B cell (primary cell): ENCODE measurements at regions not wholly inside any gene's neighbourhood (a gene's known extent, or its start where the extent isn't known, plus 50 kb on each side); places are given as distances from the start of the nearest gene placed in this dataset.

Experiments used
- ATAC-seq: fragments of 200-7000 bp; cut with Tn5 transposase; one replicate; pipeline ENCODE4 v1.10.0; 2021; ENCODE audit warnings: low read depth, mild to moderate bottlenecking, moderate number of reproducible peaks, moderate library complexity
- CTCF ChIA-PET: fragments of 350-600 bp; sonication (Branson Sonifier 250); formaldehyde crosslinking; loops from one replicate; lab custom pipeline; 2021; ENCODE audit warnings: antibody characterized with exemption, inconsistent platforms; lab: Charles Lee
- POLR2A ChIA-PET: fragments of 350-600 bp; sonication (Branson Sonifier 250); formaldehyde crosslinking; loops from one replicate; lab custom pipeline; 2021; ENCODE audit warnings: antibody characterized with exemption; lab: Charles Lee
- DNase-seq: peaks from one replicate; pipeline ENCODE4 v3.0.0; 2013
- H2AFZ ChIP-seq: 2 replicates; pipeline ENCODE4 v1.6.1; 2012; ENCODE audit warnings: mild to moderate bottlenecking, low read depth, low read length; ENCODE audit not compliant: insufficient read depth, poor library complexity, severe bottlenecking
- H3K27ac ChIP-seq, 2 donors: 1 replicate in 1 of 2; 2 replicates in 1 of 2; pipeline ENCODE4 v1.5.1; 2012 to 2013; ENCODE audit warnings: low read length in 2 of 2, mild to moderate bottlenecking in 2 of 2, moderate library complexity in 1 of 2
- H3K27me3 ChIP-seq, 4 experiments: fragments of 200-600 bp in 1 of 4; sonication (generic) in 1 of 4; replicated peaks in 1 of 4; 1 replicate in 2 of 4; 2 replicates in 2 of 4; pipeline versions ENCODE4 v1.6.1 to v1.7.0; 2013 to 2016; ENCODE audit warnings: low read length in 3 of 4, mild to moderate bottlenecking in 2 of 4, mixed read lengths in 1 of 4, moderate library complexity in 1 of 4; ENCODE audit not compliant: insufficient read depth in 4 of 4, control insufficient read depth in 3 of 4; ENCODE audit errors: control extremely low read depth in 1 of 4
- H3K36me3 ChIP-seq, 2 experiments: replicated peaks in 1 of 2; 1 replicate in 1 of 2; 2 replicates in 1 of 2; pipeline versions ENCODE4 v1.6.1 to v1.7.1; 2013; ENCODE audit warnings: low read length in 1 of 2; ENCODE audit not compliant: insufficient read depth in 2 of 2, control insufficient read depth in 1 of 2; ENCODE audit errors: control extremely low read depth in 1 of 2, extremely low read depth in 1 of 2
- H3K4me1 ChIP-seq, 2 donors: fragments of 200-600 bp in 1 of 2; sonication (generic) in 1 of 2; 1 replicate in 1 of 2; 2 replicates in 1 of 2; pipeline versions ENCODE4 v1.5.1 to v1.6.1; 2013 to 2017; ENCODE audit warnings: low read length in 2 of 2; ENCODE audit not compliant: control insufficient read depth in 2 of 2, insufficient read depth in 2 of 2
- H3K4me2 ChIP-seq: replicated peaks from 2 replicates; pipeline ENCODE3; 2012; ENCODE audit warnings: mild to moderate bottlenecking, low read depth, low read length; ENCODE audit not compliant: poor library complexity, severe bottlenecking
- H3K4me3 ChIP-seq, 5 experiments: fragments of 200-600 bp in 1 of 5; sonication (generic) in 1 of 5; 1 replicate in 3 of 5; 2 replicates in 2 of 5; pipeline versions ENCODE4 v1.5.1 to v1.7.0; 2011 to 2016; ENCODE audit warnings: low read length in 4 of 5, mild to moderate bottlenecking in 4 of 5, low read depth in 2 of 5, control low read depth in 1 of 5, moderate library complexity in 1 of 5; ENCODE audit not compliant: insufficient read depth in 1 of 5; ENCODE audit errors: control extremely low read depth in 1 of 5, extremely low read depth in 1 of 5
- H3K79me2 ChIP-seq: fragments of 200-600 bp; sonication (generic); one replicate; pipeline ENCODE4 v1.6.0; 2016; ENCODE audit warnings: low read length; ENCODE audit not compliant: control insufficient read depth, insufficient read depth
- H3K9ac ChIP-seq: fragments of 200-600 bp; sonication (generic); 2 replicates; pipeline ENCODE4 v1.6.1; 2017; ENCODE audit warnings: mild to moderate bottlenecking, low read length, moderate library complexity
- H3K9me3 ChIP-seq, 3 donors: one replicate each; pipeline versions ENCODE4 v1.6.1 to v1.7.1; 2013; ENCODE audit warnings: low read length in 2 of 3; ENCODE audit not compliant: control insufficient read depth in 2 of 3, insufficient read depth in 1 of 3; ENCODE audit errors: control extremely low read depth in 1 of 3
- H4K20me1 ChIP-seq: 2 replicates; pipeline ENCODE4 v1.6.0; 2012; ENCODE audit warnings: mild to moderate bottlenecking, low read length; ENCODE audit not compliant: insufficient read depth, control insufficient read depth, poor library complexity, severe bottlenecking
- H3K27ac Mint-ChIP-seq: one replicate; pipeline ENCODE4 v1.8.0; 2021; ENCODE audit warnings: mixed read lengths
- H3K27me3 Mint-ChIP-seq: one replicate; pipeline ENCODE4 v1.8.0; 2021; ENCODE audit warnings: mixed read lengths
- H3K4me1 Mint-ChIP-seq: one replicate; pipeline ENCODE4 v1.8.0; 2021; ENCODE audit warnings: mixed read lengths
- H3K4me3 Mint-ChIP-seq: one replicate; pipeline ENCODE4 v1.8.0; 2021; ENCODE audit warnings: mixed read lengths
- H3K9me3 Mint-ChIP-seq: one replicate; pipeline ENCODE4 v1.8.0; 2022; ENCODE audit warnings: mixed read lengths; ENCODE audit not compliant: insufficient read depth
- EZH2 ChIP-seq: IDR thresholded peaks from 2 replicates; pipeline ENCODE4 v1.6.1; 2012; ENCODE audit warnings: borderline replicate concordance, low read depth, mild to moderate bottlenecking, moderate library complexity, low read length; ENCODE audit not compliant: insufficient read depth, poor library complexity, severe bottlenecking
- WGBS: methylation state at CpG from one replicate; pipeline ENCODE4 v1.1.5; 2013; ENCODE audit warnings: missing lambda C conversion rate; ENCODE audit not compliant: insufficient coverage; 5-methylcytosine and 5-hydroxymethylcytosine counted together
- intact Hi-C: fragments of 100-400 bp; cut with micrococcal nuclease; formaldehyde crosslinking; loops from one replicate; pipeline ENCODE4 v1.10.0; 2022
- TF ChIP-seq, protein P1 (sequence below): fragments of 200-600 bp; IDR thresholded peaks from one replicate; pipeline ENCODE4 v1.8.0; 2022; ENCODE audit warnings: antibody characterized with exemption, mild to moderate bottlenecking

DNA sequence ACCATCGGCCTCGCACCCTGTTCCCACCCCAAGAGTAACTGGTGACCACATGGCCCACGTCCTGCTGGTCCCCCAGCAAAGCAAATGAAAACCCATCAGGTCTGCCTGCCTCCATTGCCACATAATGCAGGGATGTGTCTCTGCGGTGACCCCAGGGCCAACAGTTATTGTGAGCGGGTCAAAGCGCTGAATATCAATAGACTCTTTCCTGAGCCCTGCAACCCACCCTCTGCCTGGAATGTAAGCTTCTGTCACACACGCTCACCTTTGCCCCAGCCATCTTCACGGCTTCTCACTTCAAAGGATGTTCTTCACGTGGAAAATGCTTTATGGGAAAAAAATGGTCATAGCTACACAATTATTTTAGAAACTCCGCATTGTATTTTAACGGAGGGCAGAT, 63.9 kb downstream of the FZD10 start:
- Histone ChIP-seq H3K27me3 (no peaks in the 10 kb centered on the region), H3K36me3 (no peaks in the 10 kb centered on the region), H3K4me2 (no peak overlapping the region), H3K9me3 (peaks cover 0 to 28% (median 0%) of the 10 kb centered on the region in 3 donors), H3K9ac (no peak overlapping the region), H3K4me1 (no peaks in the 10 kb centered on the region), H3K4me3 (no peak overlapping the region), H3K79me2 (no peaks in the 10 kb centered on the region), H3K27ac (no peak overlapping the region), H2AFZ (no peak overlapping the region), H4K20me1 (no peaks in the 10 kb centered on the region)
- Mint-ChIP-seq H3K27me3 (no peaks in the 10 kb centered on the region), H3K4me3 (no peak overlapping the region), H3K27ac (no peak overlapping the region), H3K9me3 (peaks cover 3% of the 10 kb centered on the region), H3K4me1 (no peaks in the 10 kb centered on the region)
- ChIA-PET CTCF (no interaction called here), POLR2A (no interaction called here)
- TF ChIP-seq, protein P1, sequence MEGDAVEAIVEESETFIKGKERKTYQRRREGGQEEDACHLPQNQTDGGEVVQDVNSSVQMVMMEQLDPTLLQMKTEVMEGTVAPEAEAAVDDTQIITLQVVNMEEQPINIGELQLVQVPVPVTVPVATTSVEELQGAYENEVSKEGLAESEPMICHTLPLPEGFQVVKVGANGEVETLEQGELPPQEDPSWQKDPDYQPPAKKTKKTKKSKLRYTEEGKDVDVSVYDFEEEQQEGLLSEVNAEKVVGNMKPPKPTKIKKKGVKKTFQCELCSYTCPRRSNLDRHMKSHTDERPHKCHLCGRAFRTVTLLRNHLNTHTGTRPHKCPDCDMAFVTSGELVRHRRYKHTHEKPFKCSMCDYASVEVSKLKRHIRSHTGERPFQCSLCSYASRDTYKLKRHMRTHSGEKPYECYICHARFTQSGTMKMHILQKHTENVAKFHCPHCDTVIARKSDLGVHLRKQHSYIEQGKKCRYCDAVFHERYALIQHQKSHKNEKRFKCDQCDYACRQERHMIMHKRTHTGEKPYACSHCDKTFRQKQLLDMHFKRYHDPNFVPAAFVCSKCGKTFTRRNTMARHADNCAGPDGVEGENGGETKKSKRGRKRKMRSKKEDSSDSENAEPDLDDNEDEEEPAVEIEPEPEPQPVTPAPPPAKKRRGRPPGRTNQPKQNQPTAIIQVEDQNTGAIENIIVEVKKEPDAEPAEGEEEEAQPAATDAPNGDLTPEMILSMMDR = no peak
- ATAC-seq (no peak), DNase-seq (no peak)
- intact Hi-C loops = no loop called here
- WGBS = 81% methylated on average over 9 of the region's 11 CpGs

DNA sequence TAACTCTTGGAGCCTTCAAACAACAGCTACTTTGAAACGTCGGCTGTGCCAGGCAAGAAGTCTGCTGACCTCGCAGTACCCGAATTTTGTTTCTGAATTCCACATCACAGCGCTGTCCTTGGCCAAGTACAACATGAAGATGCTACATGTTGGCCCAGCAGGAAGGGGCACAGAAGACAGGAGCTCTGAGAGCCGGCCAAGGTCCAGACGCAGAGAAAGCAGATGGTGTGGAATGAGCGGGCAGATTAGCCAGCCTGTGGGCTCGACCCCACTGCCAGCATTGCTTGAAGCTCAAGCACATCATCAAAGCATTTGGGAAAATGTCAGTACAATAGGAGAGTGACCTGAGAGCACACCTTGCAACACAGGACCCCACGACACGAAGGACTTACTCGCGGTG, 64.5 kb downstream of the FZD10 start:
- no peak overlapping the region for H3K9ac ChIP-seq
- ATAC-seq = no peak
- H3K4me1 ChIP-seq = no peaks in the 10 kb centered on the region
- Mint-ChIP-seq H3K9me3 (peaks cover 3% of the 10 kb centered on the region), H3K27ac (no peak overlapping the region), H3K27me3 (no peaks in the 10 kb centered on the region), H3K4me3 (no peak overlapping the region), H3K4me1 (no peaks in the 10 kb centered on the region)
- no peak for DNase-seq
- no peak overlapping the region for H3K27ac ChIP-seq
- H3K9me3 ChIP-seq = peaks cover 0 to 28% (median 0%) of the 10 kb centered on the region in 3 donors
- no peak overlapping the region for H3K4me3 ChIP-seq
- ChIA-PET CTCF (no interaction called here), POLR2A (no interaction called here)
- H4K20me1 ChIP-seq = no peaks in the 10 kb centered on the region
- H3K27me3 ChIP-seq = no peaks in the 10 kb centered on the region
- intact Hi-C loops = no loop called here
- no peak overlapping the region for H3K4me2 ChIP-seq
- no peak overlapping the region for H2AFZ ChIP-seq
- WGBS = 90% methylated on average over 11 of the region's 13 CpGs
- H3K36me3 ChIP-seq = no peaks in the 10 kb centered on the region
- no peak for TF ChIP-seq EZH2
- TF ChIP-seq, protein P1 = no peak
- no peaks in the 10 kb centered on the region for H3K79me2 ChIP-seq
